ENCODE measurements at regions not wholly inside any gene's neighbourhood (a gene's known extent, or its start where the extent isn't known, plus 50 kb on each side); places are given as distances from the start of the nearest gene placed in this dataset.
A peak's percentile ranks its signal among the peaks of the same experiment; 100 is the strongest.

DNA sequence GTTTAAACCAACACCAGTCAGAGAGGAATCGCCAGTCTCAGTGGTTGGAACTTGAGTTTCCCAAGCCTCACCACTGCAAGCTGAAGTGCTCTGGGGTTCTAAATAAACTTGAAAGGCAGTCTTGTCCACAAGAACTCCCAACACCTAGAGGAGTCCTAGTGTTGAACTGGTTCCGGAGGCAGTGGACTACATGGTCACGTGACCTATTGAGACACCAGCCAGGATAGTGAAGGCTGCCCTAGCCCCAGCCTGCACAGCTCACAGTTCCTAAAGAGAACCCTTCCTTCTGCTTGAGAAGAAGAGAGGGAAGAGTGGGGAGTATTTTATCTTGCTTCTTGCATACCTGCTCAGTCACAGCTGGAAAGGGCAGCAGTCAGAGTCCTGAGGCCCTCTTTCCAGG, 1012.7 kb upstream of the ADGRL3 start:
- no peaks in the 10 kb centered on the region for H3K4me1 ChIP-seq
- no peaks in the 10 kb centered on the region for H3K27me3 ChIP-seq (ENCODE audit: low read depth)
- in situ Hi-C loops (cut with MboI; ENCODE audit: low sequenced_read_pairs), result no loop called here

DNA sequence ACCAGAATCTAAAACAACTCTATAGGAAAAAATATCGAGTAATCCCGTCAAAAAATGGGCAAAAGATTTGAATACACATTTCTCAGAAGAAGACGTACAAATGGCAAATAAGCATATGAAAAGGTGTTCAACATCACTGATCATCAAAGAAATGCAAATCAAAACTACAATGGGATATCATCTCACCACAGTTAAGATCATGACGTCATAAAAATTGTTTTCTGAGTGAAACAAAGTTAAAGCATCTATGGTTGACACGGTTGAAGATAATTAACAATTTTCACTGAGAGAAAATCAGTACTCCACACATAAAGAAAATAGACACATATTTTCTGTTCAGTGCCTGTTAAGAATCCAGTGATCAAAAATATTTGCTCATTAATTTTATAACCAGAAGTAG, 1010.8 kb upstream of the ADGRL3 start:
- in situ Hi-C loops (cut with MboI; ENCODE audit: low sequenced_read_pairs), result no loop called here
- H3K4me1 ChIP-seq, result no peaks in the 10 kb centered on the region
- H3K4me3 ChIP-seq, result no peak overlapping the region
- no peaks in the 10 kb centered on the region for H3K27me3 ChIP-seq (ENCODE audit: low read depth)
- DNase-seq (ENCODE audit: low spot score in 2 of 2), result no peak
- 0 out of 2 replicates have a peak, but pooled peaks cover 2% of the 10 kb centered on the region for H3K9me3 ChIP-seq
- no peaks in the 10 kb centered on the region for H3K36me3 ChIP-seq (replicated peaks)

More for the DNA sequence above, 1012.7 kb upstream of the ADGRL3 start:
- DNase-seq (ENCODE audit: low spot score in 2 of 2), result no peak
- H3K9me3 ChIP-seq, result 0 out of 2 replicates have a peak, but pooled peaks cover 2% of the 10 kb centered on the region
- H3K4me3 ChIP-seq, result no peak overlapping the region
- no peaks in the 10 kb centered on the region for H3K36me3 ChIP-seq (replicated peaks)

DNA sequence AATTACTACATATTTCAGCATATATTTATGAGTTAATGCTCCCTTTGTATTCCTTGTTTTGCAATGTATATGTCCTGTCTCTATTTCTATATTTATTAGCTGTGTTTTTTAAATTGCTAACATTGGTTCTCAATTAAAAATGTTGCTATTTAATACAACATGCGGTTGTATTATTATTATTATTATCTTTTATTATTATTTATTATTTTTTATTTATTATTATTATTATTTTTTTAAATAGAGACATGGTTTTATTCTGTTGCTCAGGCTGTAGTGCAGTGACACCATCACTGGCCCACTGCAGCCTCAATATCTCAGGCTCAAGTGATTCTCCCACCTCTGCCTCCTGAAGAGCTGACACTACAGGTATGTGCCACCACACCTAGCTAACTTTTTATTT, 1005.9 kb upstream of the ADGRL3 start:
- 0 out of 2 replicates have a peak, but pooled peaks cover 2% of the 10 kb centered on the region for H3K9me3 ChIP-seq
- H3K36me3 ChIP-seq (replicated peaks), result no peaks in the 10 kb centered on the region
- no peak for DNase-seq (ENCODE audit: low spot score in 2 of 2)
- in situ Hi-C loops (cut with MboI; ENCODE audit: low sequenced_read_pairs), result no loop called here
- H3K4me1 ChIP-seq, result no peaks in the 10 kb centered on the region
- no peak overlapping the region for H3K4me3 ChIP-seq
- no peaks in the 10 kb centered on the region for H3K27me3 ChIP-seq (ENCODE audit: low read depth)

DNA sequence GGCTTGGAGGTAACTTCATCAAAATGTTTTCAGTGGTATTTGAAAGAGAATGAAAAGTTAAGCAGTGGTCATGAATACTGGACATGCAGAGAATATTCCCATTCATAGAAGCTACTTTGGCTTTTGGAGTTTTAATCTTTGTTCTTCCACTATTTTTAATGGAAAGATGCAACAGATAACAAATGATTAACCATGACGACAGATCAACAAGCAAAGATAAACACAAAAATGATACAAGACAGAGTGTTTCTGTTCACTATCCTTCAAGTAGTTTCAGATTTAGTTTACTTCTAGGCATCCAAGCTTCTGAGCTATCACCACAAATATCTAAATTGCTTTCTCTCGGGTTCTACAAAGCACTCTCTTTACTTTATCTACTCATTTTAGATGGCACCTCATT, 1004.9 kb upstream of the ADGRL3 start:
- Histone ChIP-seq H3K4me1 (no peaks in the 10 kb centered on the region), H3K9me3 (0 out of 2 replicates have a peak, but pooled peaks cover 2% of the 10 kb centered on the region), H3K4me3 (no peak overlapping the region), H3K36me3 (replicated peaks) (no peaks in the 10 kb centered on the region), H3K27me3 (ENCODE audit: low read depth) (no peaks in the 10 kb centered on the region)
- in situ Hi-C loops (cut with MboI; ENCODE audit: low sequenced_read_pairs), result no loop called here
- DNase-seq (ENCODE audit: low spot score in 2 of 2), result no peak

DNA sequence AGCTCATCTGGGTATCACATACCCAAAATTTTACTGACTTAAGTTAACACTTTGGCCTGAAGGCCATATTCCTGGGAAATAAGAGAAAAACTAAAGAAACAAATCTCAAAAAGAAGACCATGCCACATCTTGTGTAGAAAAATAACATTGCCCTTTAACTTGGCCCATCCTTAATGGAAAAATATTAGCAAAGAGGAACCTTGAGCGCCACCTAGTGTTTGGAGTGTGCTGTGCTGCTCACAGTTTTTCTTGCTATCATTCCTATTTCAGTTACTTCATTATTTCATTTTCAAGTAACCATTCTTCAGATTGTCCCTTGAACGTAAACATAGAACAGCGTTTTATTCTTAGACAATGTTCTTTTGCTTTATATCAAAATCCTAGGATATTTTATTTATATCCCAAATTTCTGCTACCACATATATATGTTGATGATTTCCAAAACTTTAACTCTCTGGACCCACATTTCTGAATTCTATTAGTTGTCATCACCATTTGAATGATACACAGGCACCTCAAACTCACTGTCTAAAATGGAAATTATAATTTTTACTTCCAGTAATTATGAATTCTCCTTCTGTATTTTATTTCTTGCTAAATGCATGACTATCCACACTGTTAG, 999.0 kb upstream of the ADGRL3 start:
- H3K4me3 ChIP-seq, result no peak overlapping the region
- no peaks in the 10 kb centered on the region for H3K9me3 ChIP-seq
- H3K4me1 ChIP-seq, result no peaks in the 10 kb centered on the region
- DNase-seq (ENCODE audit: low spot score in 2 of 2), result peak; percentile 52 to 80
- no peaks in the 10 kb centered on the region for H3K27me3 ChIP-seq (ENCODE audit: low read depth)
- in situ Hi-C loops (cut with MboI; ENCODE audit: low sequenced_read_pairs), result no loop called here
- no peaks in the 10 kb centered on the region for H3K36me3 ChIP-seq (replicated peaks)

DNA sequence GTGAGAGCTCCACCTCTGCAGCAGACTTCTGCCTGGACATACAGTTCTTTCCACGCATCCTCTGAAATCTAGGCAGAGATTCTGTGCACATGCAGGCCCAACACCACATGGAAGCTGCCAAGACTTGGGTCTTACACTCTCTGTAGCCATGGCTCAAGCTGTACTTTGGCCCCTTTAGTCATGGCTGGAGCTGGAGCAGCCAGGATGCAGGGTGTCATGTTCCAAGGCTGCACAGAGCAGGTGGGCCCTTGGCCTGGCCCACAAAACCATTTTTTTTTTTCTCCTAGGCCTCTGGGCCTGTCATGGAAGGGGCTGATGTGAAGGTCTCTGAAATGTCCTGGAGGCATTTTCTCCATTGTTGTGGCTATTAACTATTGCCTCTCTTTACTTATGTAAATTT, 990.5 kb upstream of the ADGRL3 start:
- H3K36me3 ChIP-seq (replicated peaks), result no peaks in the 10 kb centered on the region
- no peaks in the 10 kb centered on the region for H3K4me1 ChIP-seq
- no peak for DNase-seq (ENCODE audit: low spot score in 2 of 2)
- H3K27me3 ChIP-seq (ENCODE audit: low read depth), result no peaks in the 10 kb centered on the region
- H3K4me3 ChIP-seq, result no peak overlapping the region
- H3K9me3 ChIP-seq, result no peaks in the 10 kb centered on the region
- in situ Hi-C loops (cut with MboI; ENCODE audit: low sequenced_read_pairs), result no loop called here

DNA sequence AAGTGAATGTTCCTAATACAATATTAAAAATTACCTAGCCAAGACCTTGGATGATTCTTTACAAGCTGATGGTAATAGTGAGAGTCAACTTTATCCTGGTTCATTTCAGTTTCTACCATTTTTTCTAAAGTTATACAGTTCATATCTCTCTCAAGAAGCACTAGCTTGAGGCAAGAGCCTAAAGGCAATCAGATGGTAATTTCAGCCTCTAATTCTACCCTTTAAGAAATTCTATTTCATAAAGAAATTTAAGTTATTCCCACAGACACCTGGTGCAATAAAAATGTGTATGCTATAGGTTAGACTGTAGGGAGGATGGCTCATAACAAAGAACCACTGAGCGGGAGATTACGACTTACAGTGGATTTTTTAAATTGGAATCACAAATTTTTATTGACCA, 984.2 kb upstream of the ADGRL3 start:
- Histone ChIP-seq H3K36me3 (replicated peaks) (no peaks in the 10 kb centered on the region), H3K4me1 (no peaks in the 10 kb centered on the region), H3K27me3 (ENCODE audit: low read depth) (no peaks in the 10 kb centered on the region), H3K4me3 (no peak overlapping the region), H3K9me3 (no peaks in the 10 kb centered on the region)
- in situ Hi-C loops (cut with MboI; ENCODE audit: low sequenced_read_pairs), result no loop called here
- DNase-seq (ENCODE audit: low spot score in 2 of 2), result no peak

DNA sequence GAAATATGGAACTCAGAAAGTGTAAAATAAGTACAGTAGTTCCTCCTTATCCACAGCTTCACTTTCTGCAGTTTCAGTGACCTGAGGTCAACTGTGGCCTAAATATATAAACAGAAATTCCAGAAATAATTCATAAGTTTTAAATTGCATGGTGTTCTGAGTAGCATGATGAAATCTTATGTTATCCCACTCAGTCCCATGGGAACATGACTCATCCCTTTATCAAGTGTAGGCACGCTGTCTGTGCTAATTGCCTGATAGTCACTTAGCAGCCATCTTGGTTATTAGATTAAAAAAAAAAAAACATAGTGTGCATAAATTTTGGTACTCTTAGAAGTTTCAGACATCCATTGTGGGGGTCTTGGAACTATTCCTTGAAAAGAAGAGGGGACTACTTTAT, 983.4 kb upstream of the ADGRL3 start:
- Histone ChIP-seq H3K4me1 (no peaks in the 10 kb centered on the region), H3K4me3 (no peak overlapping the region), H3K27me3 (ENCODE audit: low read depth) (no peaks in the 10 kb centered on the region), H3K36me3 (replicated peaks) (no peaks in the 10 kb centered on the region), H3K9me3 (no peaks in the 10 kb centered on the region)
- in situ Hi-C loops (cut with MboI; ENCODE audit: low sequenced_read_pairs), result no loop called here
- DNase-seq (ENCODE audit: low spot score in 2 of 2), result no peak

DNA sequence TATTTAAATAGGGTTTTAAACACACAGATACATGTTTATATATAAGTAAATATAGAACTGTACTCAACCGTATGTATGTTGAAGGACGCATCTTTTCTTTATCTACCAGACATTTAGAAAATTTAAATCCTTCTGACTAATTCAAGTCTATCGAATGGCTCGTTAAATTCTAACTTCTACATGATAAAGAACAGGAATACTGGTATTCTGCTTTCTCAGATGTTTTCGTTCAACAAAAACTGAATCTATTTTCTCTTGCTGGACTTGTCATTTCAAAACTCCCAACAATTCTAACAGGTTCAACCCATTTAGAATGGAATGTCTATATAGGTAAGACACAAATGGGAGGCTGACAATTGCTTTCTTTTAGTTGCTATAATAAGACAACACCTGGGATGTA, 978.3 kb upstream of the ADGRL3 start:
- DNase-seq (ENCODE audit: low spot score in 2 of 2), result no peak
- no peaks in the 10 kb centered on the region for H3K27me3 ChIP-seq (ENCODE audit: low read depth)
- H3K4me3 ChIP-seq, result no peak overlapping the region
- in situ Hi-C loops (cut with MboI; ENCODE audit: low sequenced_read_pairs), result no loop called here
- no peaks in the 10 kb centered on the region for H3K4me1 ChIP-seq
- H3K9me3 ChIP-seq, result no peaks in the 10 kb centered on the region
- H3K36me3 ChIP-seq (replicated peaks), result no peaks in the 10 kb centered on the region

DNA sequence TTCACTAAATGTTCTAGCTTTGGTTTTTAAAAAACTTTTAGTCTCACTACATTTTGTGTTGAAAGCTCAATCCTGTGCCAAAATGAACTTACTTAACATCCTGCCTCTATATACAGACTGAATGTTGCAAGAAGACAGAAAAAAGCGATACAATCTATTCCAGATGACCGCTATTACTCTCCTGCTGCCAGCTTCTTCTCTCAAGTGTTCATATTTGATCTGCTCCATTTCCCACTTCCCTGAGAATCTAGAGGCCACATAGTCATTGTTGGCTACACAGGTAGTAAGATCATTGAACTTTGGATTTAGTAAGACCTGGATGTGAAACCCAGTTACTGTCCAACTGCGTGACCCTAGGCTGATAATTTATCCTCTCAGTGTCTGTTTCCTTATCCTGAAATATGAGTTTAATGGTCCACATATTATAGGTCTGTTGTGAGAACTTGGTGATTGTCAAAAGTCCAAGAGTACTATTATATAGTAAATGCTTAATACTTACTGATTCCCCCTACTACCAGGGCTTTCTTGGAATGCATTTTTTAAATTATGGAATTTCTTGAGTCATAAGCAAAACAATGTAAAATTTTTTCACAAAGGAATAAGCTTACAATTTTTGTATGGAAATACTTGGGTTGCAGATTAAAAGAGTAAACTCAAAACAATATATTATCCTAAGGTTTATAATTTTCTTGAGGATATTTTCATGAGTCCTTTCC, 976.8 kb upstream of the ADGRL3 start:
- no peaks in the 10 kb centered on the region for H3K4me1 ChIP-seq
- no peak overlapping the region for H3K4me3 ChIP-seq
- H3K27me3 ChIP-seq (ENCODE audit: low read depth), result no peaks in the 10 kb centered on the region
- DNase-seq (ENCODE audit: low spot score in 2 of 2), result no peak
- H3K36me3 ChIP-seq (replicated peaks), result no peaks in the 10 kb centered on the region
- no peaks in the 10 kb centered on the region for H3K9me3 ChIP-seq
- in situ Hi-C loops (cut with MboI; ENCODE audit: low sequenced_read_pairs), result no loop called here

DNA sequence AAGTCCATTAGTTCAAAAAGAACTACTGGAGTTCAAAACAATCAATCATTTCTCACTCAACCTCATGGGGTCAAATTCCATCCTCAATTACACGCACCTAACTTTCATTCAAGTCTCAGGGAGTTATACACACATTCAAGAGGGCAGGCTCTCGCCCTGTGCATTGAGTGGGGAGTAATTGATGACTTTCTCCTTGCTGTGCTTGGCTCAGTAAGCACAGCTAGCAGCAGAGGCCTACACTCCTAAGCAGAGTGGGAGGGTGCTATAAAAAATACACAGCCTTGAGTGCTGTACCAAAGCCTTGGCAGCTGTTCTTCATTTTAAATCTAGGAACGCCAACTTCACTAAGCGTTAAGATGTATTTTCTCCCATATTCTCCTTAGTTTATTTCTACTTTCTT, 958.3 kb upstream of the ADGRL3 start:
- no peak for DNase-seq (ENCODE audit: low spot score in 2 of 2)
- no peaks in the 10 kb centered on the region for H3K36me3 ChIP-seq (replicated peaks)
- in situ Hi-C loops (cut with MboI; ENCODE audit: low sequenced_read_pairs), result no loop called here
- no peaks in the 10 kb centered on the region for H3K4me1 ChIP-seq
- H3K9me3 ChIP-seq, result no peaks in the 10 kb centered on the region
- no peak overlapping the region for H3K4me3 ChIP-seq
- no peaks in the 10 kb centered on the region for H3K27me3 ChIP-seq (ENCODE audit: low read depth)

DNA sequence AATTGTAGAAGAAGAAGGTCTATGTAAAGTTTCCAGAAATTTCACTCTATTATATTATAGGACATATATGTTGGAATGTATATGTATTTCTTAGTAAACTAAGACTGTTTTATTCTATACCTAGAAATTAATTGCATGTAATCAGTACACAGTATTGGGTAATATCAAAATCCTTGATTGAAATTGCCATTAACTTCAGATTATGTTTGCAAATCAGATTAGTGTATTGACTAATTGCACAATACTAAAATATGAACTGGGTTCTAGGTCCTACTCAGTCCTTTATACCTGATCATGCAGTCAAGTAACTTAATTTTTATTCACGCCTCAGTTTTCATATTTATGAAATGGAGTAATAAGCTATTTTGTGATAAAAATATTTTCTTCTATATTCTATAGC, 950.3 kb upstream of the ADGRL3 start:
- Histone ChIP-seq H3K4me3 (no peak overlapping the region), H3K36me3 (replicated peaks) (no peaks in the 10 kb centered on the region), H3K9me3 (no peaks in the 10 kb centered on the region), H3K27me3 (ENCODE audit: low read depth) (no peaks in the 10 kb centered on the region), H3K4me1 (no peaks in the 10 kb centered on the region)
- no peak for DNase-seq (ENCODE audit: low spot score in 2 of 2)
- in situ Hi-C loops (cut with MboI; ENCODE audit: low sequenced_read_pairs), result no loop called here

DNA sequence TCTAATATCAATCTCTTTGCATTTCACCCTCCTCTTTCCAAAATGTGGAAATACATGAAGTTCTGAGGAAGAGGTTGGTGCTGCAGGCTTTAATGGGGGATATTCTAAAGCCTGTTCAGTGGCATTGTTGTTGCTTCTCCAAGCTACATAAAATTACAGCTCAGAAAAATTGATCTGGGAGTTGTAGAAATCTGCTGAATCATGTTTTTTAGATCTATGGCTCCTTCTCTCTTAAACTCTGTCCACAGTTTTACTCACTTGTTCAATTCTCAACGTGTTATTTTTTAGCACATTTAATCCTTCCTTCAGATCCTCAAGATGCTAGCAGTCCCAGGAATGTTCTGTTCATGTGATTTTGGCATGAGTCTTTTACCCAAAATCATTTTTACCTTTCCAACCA, 949.5 kb upstream of the ADGRL3 start:
- DNase-seq (ENCODE audit: low spot score in 2 of 2), result no peak
- in situ Hi-C loops (cut with MboI; ENCODE audit: low sequenced_read_pairs), result no loop called here
- H3K4me1 ChIP-seq, result no peaks in the 10 kb centered on the region
- H3K9me3 ChIP-seq, result no peaks in the 10 kb centered on the region
- no peaks in the 10 kb centered on the region for H3K36me3 ChIP-seq (replicated peaks)
- no peaks in the 10 kb centered on the region for H3K27me3 ChIP-seq (ENCODE audit: low read depth)
- no peak overlapping the region for H3K4me3 ChIP-seq

DNA sequence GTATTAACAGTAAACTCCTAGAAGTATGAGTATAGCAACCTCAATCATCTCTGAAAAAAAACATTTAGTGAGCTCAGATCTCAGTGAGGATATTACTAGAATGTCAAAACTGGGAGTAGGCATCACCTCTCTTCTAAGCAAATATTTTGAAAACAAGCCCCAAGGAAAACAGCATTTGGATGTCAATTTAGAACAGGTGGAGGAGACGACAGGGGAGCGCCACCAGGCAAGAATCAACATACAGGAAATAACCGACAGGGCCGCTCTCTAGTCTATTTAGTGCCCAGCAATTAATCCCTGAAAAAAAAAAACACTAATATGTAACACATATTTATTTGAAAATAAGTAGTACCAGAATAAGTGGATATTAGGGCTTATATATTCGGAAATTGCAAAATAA, 940.3 kb upstream of the ADGRL3 start:
- H3K36me3 ChIP-seq (replicated peaks), result no peaks in the 10 kb centered on the region
- no peak overlapping the region for H3K4me3 ChIP-seq
- H3K9me3 ChIP-seq, result no peaks in the 10 kb centered on the region
- in situ Hi-C loops (cut with MboI; ENCODE audit: low sequenced_read_pairs), result no loop called here
- no peaks in the 10 kb centered on the region for H3K4me1 ChIP-seq
- no peak for DNase-seq (ENCODE audit: low spot score in 2 of 2)
- H3K27me3 ChIP-seq (ENCODE audit: low read depth), result no peaks in the 10 kb centered on the region; the same call in 1 of the 2 replicates
